Naive thymus-derived CD4-positive, alpha-beta T cell (primary cell): ENCODE measurements at regions not wholly inside any gene's neighbourhood (a gene's known extent, or its start where the extent isn't known, plus 50 kb on each side); places are given as distances from the start of the nearest gene placed in this dataset.

Experiments used
- ATAC-seq: fragments of 150-1000 bp; cut with Tn5 transposase; 2 replicates; pipeline ENCODE4 v1.10.0; 2021; ENCODE audit warnings: mild to moderate bottlenecking, moderate library complexity
- CTCF ChIA-PET: fragments of 350-600 bp; sonication (Branson Sonifier 250); formaldehyde crosslinking; loops from one replicate; lab custom pipeline; 2021; ENCODE audit warnings: antibody characterized with exemption; lab: Charles Lee
- POLR2A ChIA-PET: fragments of 350-600 bp; sonication (Branson Sonifier 250); formaldehyde crosslinking; loops from one replicate; lab custom pipeline; 2021; ENCODE audit warnings: antibody characterized with exemption, inconsistent platforms; lab: Charles Lee
- DNase-seq, 9 donors: peaks; one replicate each; pipeline versions ENCODE4 v3.0.0 to v3.0.0-alpha.2; 2020 to 2022; ENCODE audit warnings: mixed read lengths in 1 of 9
- H3K27ac ChIP-seq: one replicate; pipeline ENCODE4 v1.7.0; 2013; ENCODE audit warnings: mild to moderate bottlenecking, low read depth, low read length, moderate library complexity
- H3K27me3 ChIP-seq, 2 donors: one replicate each; pipeline ENCODE4 v1.7.0; 2013; ENCODE audit warnings: low read length in 2 of 2, mild to moderate bottlenecking in 2 of 2, moderate library complexity in 2 of 2; ENCODE audit not compliant: control insufficient read depth in 2 of 2, insufficient read depth in 2 of 2
- H3K36me3 ChIP-seq, 3 experiments: 1 replicate in 2 of 3; 2 replicates in 1 of 3; pipeline ENCODE4 v1.7.0; 2013; ENCODE audit warnings: low read length in 3 of 3, mild to moderate bottlenecking in 3 of 3, moderate library complexity in 1 of 3; ENCODE audit not compliant: insufficient read depth in 3 of 3, control insufficient read depth in 2 of 3
- H3K4me1 ChIP-seq, 2 donors: one replicate each; pipeline ENCODE4 v1.7.0; 2013; ENCODE audit warnings: low read length in 2 of 2, mild to moderate bottlenecking in 2 of 2, moderate library complexity in 1 of 2; ENCODE audit not compliant: control insufficient read depth in 2 of 2, insufficient read depth in 2 of 2
- H3K4me3 ChIP-seq: 2 replicates; pipeline ENCODE4 v1.7.0; 2013; ENCODE audit warnings: mild to moderate bottlenecking, low read length
- H3K9me3 ChIP-seq, 3 experiments: 1 replicate in 2 of 3; 2 replicates in 1 of 3; pipeline ENCODE4 v1.7.0; 2013; ENCODE audit warnings: low read length in 3 of 3; ENCODE audit not compliant: control insufficient read depth in 2 of 3
- H3K27ac Mint-ChIP-seq, 9 donors: one replicate each; pipeline ENCODE4 v1.8.0; 2020 to 2022; ENCODE audit warnings: mixed read lengths in 9 of 9, mild to moderate bottlenecking in 8 of 9, moderate library complexity in 5 of 9, inconsistent platforms in 2 of 9
- H3K27me3 Mint-ChIP-seq, 5 donors: one replicate each; pipeline ENCODE4 v1.8.0; 2021 to 2022; ENCODE audit warnings: mixed read lengths in 5 of 5, mild to moderate bottlenecking in 1 of 5
- H3K36me3 Mint-ChIP-seq, 5 donors: one replicate each; pipeline ENCODE4 v1.8.0; 2020 to 2022; ENCODE audit warnings: mixed read lengths in 5 of 5, mild to moderate bottlenecking in 3 of 5, inconsistent platforms in 1 of 5
- H3K4me1 Mint-ChIP-seq, 7 donors: one replicate each; pipeline ENCODE4 v1.8.0; 2020 to 2022; ENCODE audit warnings: mixed read lengths in 7 of 7, mild to moderate bottlenecking in 3 of 7, inconsistent platforms in 1 of 7
- H3K4me3 Mint-ChIP-seq, 10 donors: one replicate each; pipeline ENCODE4 v1.8.0; 2020 to 2022; ENCODE audit warnings: mild to moderate bottlenecking in 10 of 10, mixed read lengths in 10 of 10, moderate library complexity in 6 of 10, inconsistent platforms in 2 of 10
- H3K9me3 Mint-ChIP-seq, 11 donors: one replicate each; pipeline ENCODE4 v1.8.0; 2020 to 2022; ENCODE audit warnings: mixed read lengths in 11 of 11, mild to moderate bottlenecking in 4 of 11, inconsistent platforms in 1 of 11, moderate library complexity in 1 of 11
- intact Hi-C, 2 donors: fragments of 100-400 bp; cut with micrococcal nuclease; formaldehyde crosslinking; loops; one replicate each; pipeline ENCODE4 v1.15.1; 2023

DNA sequence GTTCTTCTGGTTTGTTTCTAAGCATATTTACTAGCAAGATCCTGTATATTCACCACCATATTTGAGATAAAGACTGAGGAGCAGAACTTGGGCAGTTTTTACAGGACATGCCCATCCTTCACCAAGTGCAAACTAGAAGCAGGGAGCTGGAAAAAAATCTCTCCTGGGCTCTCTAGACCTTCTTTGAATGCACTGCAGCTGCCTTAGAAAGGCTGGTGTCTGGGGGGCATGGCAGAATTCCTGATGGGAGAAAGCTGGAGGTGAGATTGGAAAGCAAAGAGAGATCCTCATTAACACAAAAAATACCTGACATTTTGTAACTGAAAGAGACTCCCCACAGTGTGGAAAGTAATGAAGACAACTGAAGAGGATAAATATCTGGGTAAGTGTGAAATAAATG, 1612.1 kb downstream of the OLFM4 start:
- peaks cover 4 to 31% (median 12%) of the 10 kb centered on the region in 11 donors for H3K9me3 Mint-ChIP-seq

DNA sequence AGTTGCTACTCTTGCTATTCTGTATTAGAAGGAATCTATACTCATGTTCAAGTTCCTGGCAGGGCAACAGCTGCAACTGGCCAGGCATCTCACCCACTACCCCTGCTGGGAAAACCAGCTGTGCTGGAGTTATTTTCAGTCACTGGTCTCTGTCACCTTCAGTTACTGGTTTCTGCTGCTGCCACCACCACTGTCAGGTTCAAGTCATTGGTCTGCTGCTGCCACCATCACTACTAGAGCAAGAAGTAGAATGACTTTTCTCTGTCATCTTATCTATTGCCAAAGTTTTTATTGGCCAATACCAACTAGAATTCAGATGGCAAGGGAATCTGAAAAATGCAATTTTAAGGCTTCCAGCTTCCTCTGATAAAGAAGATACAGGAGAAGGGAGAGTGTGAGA, 1615.2 kb downstream of the OLFM4 start:
- peaks cover 0 to 5% (median 0%) of the 10 kb centered on the region in 5 donors for H3K36me3 Mint-ChIP-seq
- intact Hi-C loops: no loop called here
- ChIA-PET CTCF (no interaction called here), POLR2A (no interaction called here)
- Histone ChIP-seq H3K4me1 (no peaks in the 10 kb centered on the region), H3K27me3 (no peaks in the 10 kb centered on the region), H3K27ac (no peak overlapping the region), H3K4me3 (no peak overlapping the region), H3K9me3 (no peaks in the 10 kb centered on the region), H3K36me3 (no peaks in the 10 kb centered on the region)
- no peak overlapping the region for H3K4me3 Mint-ChIP-seq
- no peaks in the 10 kb centered on the region for H3K4me1 Mint-ChIP-seq
- no peak overlapping the region for H3K27ac Mint-ChIP-seq
- peaks cover 2 to 27% (median 9%) of the 10 kb centered on the region in 11 donors for H3K9me3 Mint-ChIP-seq
- ATAC-seq (no peak), DNase-seq (no peak)
- no peaks in the 10 kb centered on the region for H3K27me3 Mint-ChIP-seq

More for the DNA sequence above, 1612.1 kb downstream of the OLFM4 start:
- Histone ChIP-seq H3K27me3 (no peaks in the 10 kb centered on the region), H3K4me3 (no peak overlapping the region), H3K4me1 (no peaks in the 10 kb centered on the region), H3K27ac (no peak overlapping the region), H3K9me3 (no peaks in the 10 kb centered on the region), H3K36me3 (no peaks in the 10 kb centered on the region)
- H3K4me1 Mint-ChIP-seq: no peaks in the 10 kb centered on the region
- POLR2A ChIA-PET: no interaction called here
- ATAC-seq (no peak), DNase-seq (no peak)
- H3K27me3 Mint-ChIP-seq: no peaks in the 10 kb centered on the region
- no peak overlapping the region for H3K27ac Mint-ChIP-seq
- H3K36me3 Mint-ChIP-seq: peaks cover 0 to 5% (median 0%) of the 10 kb centered on the region in 5 donors
- intact Hi-C loops: no loop called here
- no peak overlapping the region for H3K4me3 Mint-ChIP-seq
- CTCF ChIA-PET: interaction anchor here (0.6 kb wide), 1 partner anchor 25 kb away, joined by 4 read pairs; no protein-coding TSS in a partner anchor

DNA sequence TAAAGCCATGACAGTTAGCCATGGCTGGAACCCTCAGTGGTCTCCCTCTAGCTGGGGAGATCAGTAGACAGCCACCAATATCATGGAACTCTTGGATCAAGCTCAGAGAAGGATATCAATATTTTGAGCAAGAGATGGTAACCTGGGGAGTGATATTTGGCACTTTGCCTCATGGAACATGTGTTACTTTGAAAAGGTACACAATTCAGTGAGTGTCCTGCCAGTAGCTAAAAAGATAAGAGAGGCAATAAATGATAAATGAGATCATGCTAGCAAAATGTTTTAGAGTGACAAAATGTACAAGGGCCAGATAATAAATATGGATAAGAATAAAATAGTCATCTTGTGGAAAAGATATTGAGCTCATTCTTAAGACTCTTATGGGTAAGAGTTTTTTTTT, 1618.7 kb downstream of the OLFM4 start:
- peaks cover 0 to 30% (median 8%) of the 10 kb centered on the region in 11 donors for H3K9me3 Mint-ChIP-seq
- Histone ChIP-seq H3K27me3 (no peaks in the 10 kb centered on the region), H3K36me3 (no peaks in the 10 kb centered on the region), H3K27ac (no peak overlapping the region), H3K9me3 (peaks cover 0 to 9% (median 0%) of the 10 kb centered on the region in 3 experiments), H3K4me1 (no peaks in the 10 kb centered on the region), H3K4me3 (no peak overlapping the region)
- intact Hi-C loops: no loop called here
- no peak overlapping the region for H3K27ac Mint-ChIP-seq
- DNase-seq (no peak), ATAC-seq (no peak)
- ChIA-PET CTCF (no interaction called here), POLR2A (no interaction called here)
- no peaks in the 10 kb centered on the region for H3K27me3 Mint-ChIP-seq
- no peak overlapping the region for H3K4me3 Mint-ChIP-seq
- H3K36me3 Mint-ChIP-seq: no peaks in the 10 kb centered on the region
- H3K4me1 Mint-ChIP-seq: no peaks in the 10 kb centered on the region

DNA sequence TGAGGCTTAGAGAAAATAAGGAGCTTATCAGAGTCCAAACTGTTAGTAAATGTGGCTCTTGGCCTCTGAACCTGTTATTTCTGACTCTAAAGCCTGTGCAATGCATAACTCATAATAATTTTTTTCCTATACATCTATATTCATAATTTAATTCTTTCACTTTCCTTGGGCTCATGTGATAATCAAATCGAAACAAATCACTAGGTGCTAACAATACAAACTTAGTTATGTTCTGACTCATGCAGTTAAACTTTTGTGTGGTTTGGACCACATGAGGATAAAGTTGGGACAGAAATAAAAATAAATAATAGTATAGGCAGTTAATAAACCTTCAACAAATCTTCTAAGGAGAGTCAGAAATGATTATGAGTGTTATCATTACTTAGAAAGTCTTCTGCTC, 1629.0 kb downstream of the OLFM4 start:
- no peak overlapping the region for H3K4me3 Mint-ChIP-seq
- intact Hi-C loops: no loop called here
- no peak for ATAC-seq
- Histone ChIP-seq H3K4me1 (no peaks in the 10 kb centered on the region), H3K36me3 (no peaks in the 10 kb centered on the region), H3K9me3 (no peaks in the 10 kb centered on the region), H3K4me3 (no peak overlapping the region), H3K27ac (no peak overlapping the region), H3K27me3 (no peaks in the 10 kb centered on the region)
- CTCF ChIA-PET: no interaction called here
- POLR2A ChIA-PET: no interaction called here
- no peaks in the 10 kb centered on the region for H3K4me1 Mint-ChIP-seq
- H3K27ac Mint-ChIP-seq: no peak overlapping the region
- peaks cover 0 to 21% (median 6%) of the 10 kb centered on the region in 11 donors for H3K9me3 Mint-ChIP-seq
- no peaks in the 10 kb centered on the region for H3K36me3 Mint-ChIP-seq
- H3K27me3 Mint-ChIP-seq: no peaks in the 10 kb centered on the region
- no peak for DNase-seq

DNA sequence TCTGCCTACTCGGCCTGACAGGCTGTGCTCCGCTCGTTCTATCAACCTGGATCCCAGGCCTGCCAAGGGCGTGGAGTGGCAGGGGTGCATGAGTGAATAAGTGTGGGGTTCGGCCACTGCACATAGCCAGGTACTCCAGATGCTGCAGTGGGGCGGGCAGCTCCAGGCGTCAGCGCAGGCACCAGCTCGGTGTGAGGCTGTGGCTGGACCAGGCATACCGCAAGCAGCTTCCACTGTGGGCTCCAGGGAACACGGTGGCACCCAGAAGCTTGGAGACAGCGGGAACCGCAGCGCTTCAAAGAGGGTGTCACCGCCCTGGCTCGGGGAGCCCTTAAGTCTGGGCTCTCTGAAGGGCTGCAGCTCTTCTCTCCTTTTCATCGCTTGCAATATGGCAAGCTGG, 1630.2 kb downstream of the OLFM4 start:
- ATAC-seq (no peak), DNase-seq (no peak)
- Mint-ChIP-seq H3K4me1 (no peaks in the 10 kb centered on the region), H3K27me3 (no peaks in the 10 kb centered on the region), H3K27ac (no peak overlapping the region), H3K4me3 (no peak overlapping the region), H3K9me3 (peaks cover 0 to 23% (median 7%) of the 10 kb centered on the region in 11 donors), H3K36me3 (no peaks in the 10 kb centered on the region)
- no peaks in the 10 kb centered on the region for H3K27me3 ChIP-seq
- no peaks in the 10 kb centered on the region for H3K36me3 ChIP-seq
- POLR2A ChIA-PET: no interaction called here
- no peaks in the 10 kb centered on the region for H3K4me1 ChIP-seq
- H3K27ac ChIP-seq: no peak overlapping the region
- CTCF ChIA-PET: no interaction called here
- no peak overlapping the region for H3K4me3 ChIP-seq
- H3K9me3 ChIP-seq: no peaks in the 10 kb centered on the region
- intact Hi-C loops: no loop called here

DNA sequence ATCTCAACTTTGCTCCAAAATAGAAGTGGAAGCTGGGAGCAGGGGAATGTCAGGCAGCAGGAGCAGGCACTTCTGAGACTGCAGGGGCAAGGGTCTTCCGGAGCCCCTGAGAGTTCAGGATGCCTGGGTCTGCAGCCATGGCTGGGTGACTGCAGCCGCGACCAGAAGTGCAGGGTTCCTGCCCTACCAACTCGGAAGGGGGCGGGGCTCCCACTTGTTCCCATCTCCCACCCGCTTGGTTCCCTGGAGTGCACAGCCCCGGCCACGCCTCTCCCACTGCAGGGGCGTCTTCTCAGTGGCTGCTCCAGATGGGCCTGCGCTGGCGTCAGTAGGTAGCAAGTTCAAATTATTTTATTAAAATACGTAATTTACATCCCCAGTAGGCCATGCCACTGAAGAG, 1631.7 kb downstream of the OLFM4 start:
- H3K4me1 Mint-ChIP-seq: no peaks in the 10 kb centered on the region
- Histone ChIP-seq H3K27me3 (no peaks in the 10 kb centered on the region), H3K4me1 (no peaks in the 10 kb centered on the region), H3K27ac (no peak overlapping the region), H3K4me3 (no peak overlapping the region), H3K9me3 (no peaks in the 10 kb centered on the region), H3K36me3 (no peaks in the 10 kb centered on the region)
- H3K36me3 Mint-ChIP-seq: no peaks in the 10 kb centered on the region
- DNase-seq: no peak
- intact Hi-C loops: no loop called here
- POLR2A ChIA-PET: no interaction called here
- CTCF ChIA-PET: no interaction called here
- H3K9me3 Mint-ChIP-seq: peaks cover 0 to 15% (median 8%) of the 10 kb centered on the region in 11 donors
- no peak overlapping the region for H3K4me3 Mint-ChIP-seq
- H3K27ac Mint-ChIP-seq: no peak overlapping the region
- no peak for ATAC-seq
- no peaks in the 10 kb centered on the region for H3K27me3 Mint-ChIP-seq

DNA sequence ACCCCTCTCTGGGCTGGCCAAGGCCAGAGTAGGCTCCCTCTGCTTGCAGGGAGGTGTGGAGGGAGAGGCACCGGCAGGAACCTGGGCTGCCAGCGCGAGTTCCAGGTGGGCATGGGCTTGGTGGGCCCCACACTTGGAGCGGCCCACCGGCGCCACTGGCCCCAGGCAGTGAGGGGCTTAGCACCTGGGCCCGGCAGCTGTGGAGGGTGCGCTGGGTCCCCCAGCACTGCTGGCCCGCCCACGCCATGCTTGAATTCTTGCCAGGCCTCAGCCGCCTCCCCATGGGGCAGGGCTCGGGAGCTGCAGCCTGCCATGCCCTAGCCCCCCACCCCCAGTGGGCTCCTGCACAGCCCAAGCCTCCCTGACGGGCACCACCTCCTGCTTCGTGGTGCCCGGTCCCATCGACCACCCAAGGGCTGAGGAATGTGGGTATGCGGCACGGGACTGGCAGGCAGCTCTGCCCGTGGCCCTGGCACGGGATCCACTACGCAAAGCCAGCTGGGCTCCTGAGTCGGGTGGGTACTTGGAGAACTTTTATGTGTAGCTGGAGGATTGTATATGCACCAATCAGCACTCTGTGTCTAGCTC, 1648.0 kb downstream of the OLFM4 start:
- Mint-ChIP-seq H3K4me3 (no peak overlapping the region), H3K27ac (no peak overlapping the region), H3K9me3 (peaks cover 0 to 21% (median 8%) of the 10 kb centered on the region in 11 donors), H3K4me1 (no peaks in the 10 kb centered on the region), H3K36me3 (no peaks in the 10 kb centered on the region), H3K27me3 (no peaks in the 10 kb centered on the region)
- no peaks in the 10 kb centered on the region for H3K4me1 ChIP-seq
- H3K27me3 ChIP-seq: no peaks in the 10 kb centered on the region
- POLR2A ChIA-PET: no interaction called here
- no peak overlapping the region for H3K4me3 ChIP-seq
- no peaks in the 10 kb centered on the region for H3K36me3 ChIP-seq
- no peak overlapping the region for H3K27ac ChIP-seq
- ATAC-seq (no peak), DNase-seq (no peak)
- intact Hi-C loops: no loop called here
- no peaks in the 10 kb centered on the region for H3K9me3 ChIP-seq
- CTCF ChIA-PET: no interaction called here
